ENCODE measurements at regions not wholly inside any gene's neighbourhood (a gene's known extent, or its start where the extent isn't known, plus 50 kb on each side); places are given as distances from the start of the nearest gene placed in this dataset.
"Not testable (repeated sequence)": the region's sequence is repeated elsewhere in the genome, so short reads cannot be mapped to it uniquely, and the experiment has no call there.

DNA sequence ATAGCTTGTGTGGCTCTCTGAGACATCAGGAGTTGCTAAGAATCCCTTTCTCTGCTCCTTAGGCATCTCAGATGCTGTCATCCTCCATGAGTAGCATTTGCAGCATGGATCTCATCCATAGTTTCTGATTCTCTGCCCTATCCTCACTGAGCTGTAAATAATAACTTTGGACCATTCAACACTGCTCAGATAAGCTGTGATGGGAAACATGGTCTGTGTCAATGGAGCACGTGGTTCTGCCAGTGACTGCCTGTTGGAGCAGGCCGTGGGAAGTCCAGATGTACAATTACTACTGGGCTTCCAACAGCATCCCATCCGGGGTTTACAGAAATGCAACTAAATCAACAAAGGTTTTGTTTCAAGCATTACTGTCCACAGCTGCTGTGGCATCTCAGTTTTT, 160.1 kb downstream of the OR4C45 start:
- Histone ChIP-seq H3K4me3 (ENCODE audit: low read length) (no peak overlapping the region), H3K9ac (ENCODE audit: low read length) (no peak overlapping the region), H3K27ac (ENCODE audit: low read length) (no peak overlapping the region), H3K9me3 (ENCODE audit: insufficient read depth, low read length) (no peaks in the 10 kb centered on the region), H3K4me1 (ENCODE audit: low read length) (no peaks in the 10 kb centered on the region), H3K27me3 (ENCODE audit: low read depth, low read length) (no peaks in the 10 kb centered on the region), H3K79me2 (ENCODE audit: low read length) (no peaks in the 10 kb centered on the region), H3K36me3 (replicated peaks; ENCODE audit: low read depth, low read length) (no peaks in the 10 kb centered on the region), H3K4me2 (ENCODE audit: low read length) (no peak overlapping the region), H4K20me1 (ENCODE audit: insufficient read depth, low read length) (no peaks in the 10 kb centered on the region), H2AFZ (ENCODE audit: low read depth, low read length) (no peak overlapping the region)
- no peak for TF ChIP-seq EZH2phosphoT487 (IDR thresholded peaks at IDR 0.05; ENCODE audit: low read depth)
- no peak for TF ChIP-seq CTCF (IDR thresholded peaks at IDR 0.05; ENCODE audit: low read depth, low read length)

GRCh38 chr11:50214376-50214775, 181.7 kb downstream of the OR4C45 start:
- Histone ChIP-seq H3K9me3 (ENCODE audit: insufficient read depth, low read length) (no peaks in the 10 kb centered on the region), H3K27ac (ENCODE audit: low read length) (no peak overlapping the region)

DNA sequence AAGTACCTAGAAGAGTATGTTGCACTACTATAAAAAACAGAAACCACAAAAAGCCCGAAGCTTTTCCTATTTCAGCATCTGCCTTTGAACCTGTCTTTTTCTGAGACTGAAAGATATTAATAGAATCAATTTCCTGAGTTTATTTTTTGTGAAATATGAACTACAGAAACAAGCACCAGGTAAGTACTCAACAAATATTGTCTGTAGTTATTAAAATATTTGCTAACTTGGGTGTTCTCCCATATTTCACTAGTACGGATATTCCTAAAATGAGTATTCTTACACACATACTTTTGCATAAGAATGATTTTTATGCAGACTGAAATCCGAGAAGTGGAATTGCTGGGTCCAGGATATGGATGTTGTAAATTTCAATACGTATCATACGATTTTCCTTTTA, 188.0 kb downstream of the OR4C45 start:
- H3K27ac ChIP-seq (ENCODE audit: low read length): no peak overlapping the region
- no peaks in the 10 kb centered on the region for H3K4me1 ChIP-seq (ENCODE audit: low read length)
- H2AFZ ChIP-seq (ENCODE audit: low read depth, low read length): no peak overlapping the region
- H3K36me3 ChIP-seq (replicated peaks; ENCODE audit: low read depth, low read length): no peaks in the 10 kb centered on the region
- no peak overlapping the region for H3K4me3 ChIP-seq (ENCODE audit: low read length)
- TF ChIP-seq EZH2phosphoT487 (IDR thresholded peaks at IDR 0.05; ENCODE audit: low read depth): no peak
- TF ChIP-seq CTCF (IDR thresholded peaks at IDR 0.05; ENCODE audit: low read depth, low read length): no peak
- no peaks in the 10 kb centered on the region for H3K9me3 ChIP-seq (ENCODE audit: insufficient read depth, low read length)
- no peaks in the 10 kb centered on the region for H3K27me3 ChIP-seq (ENCODE audit: low read depth, low read length)
- no peak overlapping the region for H3K9ac ChIP-seq (ENCODE audit: low read length)
- no peak overlapping the region for H3K4me2 ChIP-seq (ENCODE audit: low read length)
- H4K20me1 ChIP-seq (ENCODE audit: insufficient read depth, low read length): no peaks in the 10 kb centered on the region
- no peaks in the 10 kb centered on the region for H3K79me2 ChIP-seq (ENCODE audit: low read length)

More at GRCh38 chr11:50214376-50214775, 181.7 kb downstream of the OR4C45 start:
- Histone ChIP-seq H3K9ac (ENCODE audit: low read length) (no peak overlapping the region), H3K4me1 (ENCODE audit: low read length) (no peaks in the 10 kb centered on the region), H4K20me1 (ENCODE audit: insufficient read depth, low read length) (no peaks in the 10 kb centered on the region), H3K4me3 (ENCODE audit: low read length) (no peak overlapping the region), H3K4me2 (ENCODE audit: low read length) (no peak overlapping the region), H2AFZ (ENCODE audit: low read depth, low read length) (no peak overlapping the region), H3K36me3 (replicated peaks; ENCODE audit: low read depth, low read length) (no peaks in the 10 kb centered on the region), H3K27me3 (ENCODE audit: low read depth, low read length) (no peaks in the 10 kb centered on the region), H3K79me2 (ENCODE audit: low read length) (no peaks in the 10 kb centered on the region)
- TF ChIP-seq EZH2phosphoT487 (IDR thresholded peaks at IDR 0.05; ENCODE audit: low read depth) (no peak), CTCF (IDR thresholded peaks at IDR 0.05; ENCODE audit: low read depth, low read length) (no peak)

GRCh38 chr11:50238368-50238767, 205.7 kb downstream of the OR4C45 start:
- H4K20me1 ChIP-seq (ENCODE audit: insufficient read depth, low read length); H2AFZ ChIP-seq (ENCODE audit: low read depth, low read length); H3K27ac ChIP-seq (ENCODE audit: low read length); H3K79me2 ChIP-seq (ENCODE audit: low read length); H3K27me3 ChIP-seq (ENCODE audit: low read depth, low read length); H3K9ac ChIP-seq (ENCODE audit: low read length); H3K4me1 ChIP-seq (ENCODE audit: low read length); H3K4me3 ChIP-seq (ENCODE audit: low read length); H3K36me3 ChIP-seq (replicated peaks; ENCODE audit: low read depth, low read length); H3K4me2 ChIP-seq (ENCODE audit: low read length); H3K9me3 ChIP-seq (ENCODE audit: insufficient read depth, low read length): not testable (repeated sequence)

- Histone ChIP-seq H3K79me2 (ENCODE audit: low read length) (no peaks in the 10 kb centered on the region), H2AFZ (ENCODE audit: low read depth, low read length) (no peak overlapping the region), H3K36me3 (replicated peaks; ENCODE audit: low read depth, low read length) (no peaks in the 10 kb centered on the region), H3K4me1 (ENCODE audit: low read length) (no peaks in the 10 kb centered on the region), H3K4me2 (ENCODE audit: low read length) (no peak overlapping the region), H3K9ac (ENCODE audit: low read length) (no peak overlapping the region), H3K4me3 (ENCODE audit: low read length) (no peak overlapping the region), H4K20me1 (ENCODE audit: insufficient read depth, low read length) (no peaks in the 10 kb centered on the region), H3K27me3 (ENCODE audit: low read depth, low read length) (no peaks in the 10 kb centered on the region), H3K9me3 (ENCODE audit: insufficient read depth, low read length) (no peaks in the 10 kb centered on the region), H3K27ac (ENCODE audit: low read length) (no peak overlapping the region)
- TF ChIP-seq EZH2phosphoT487 (IDR thresholded peaks at IDR 0.05; ENCODE audit: low read depth): no peak
- no peak for TF ChIP-seq CTCF (IDR thresholded peaks at IDR 0.05; ENCODE audit: low read depth, low read length)
Observed at GRCh38 chr11:50246183-50246582, 213.5 kb downstream of the OR4C45 start.

All from OCI-LY3 (cell line).